NCI-H345 treated with DMSO at 0.1 percent for 48 hours (cell line): ENCODE measurements at regions not wholly inside any gene's neighbourhood (a gene's known extent, or its start where the extent isn't known, plus 50 kb on each side); places are given as distances from the start of the nearest gene placed in this dataset.
"Not testable (repeated sequence)": the region's sequence is repeated elsewhere in the genome, so short reads cannot be mapped to it uniquely, and the experiment has no call there.

Experiments used
- DNase-seq: peaks from one replicate; lab custom pipeline; 2025; ENCODE audit not compliant: unreplicated experiment; lab: John Stamatoyannopoulos, UW

DNA sequence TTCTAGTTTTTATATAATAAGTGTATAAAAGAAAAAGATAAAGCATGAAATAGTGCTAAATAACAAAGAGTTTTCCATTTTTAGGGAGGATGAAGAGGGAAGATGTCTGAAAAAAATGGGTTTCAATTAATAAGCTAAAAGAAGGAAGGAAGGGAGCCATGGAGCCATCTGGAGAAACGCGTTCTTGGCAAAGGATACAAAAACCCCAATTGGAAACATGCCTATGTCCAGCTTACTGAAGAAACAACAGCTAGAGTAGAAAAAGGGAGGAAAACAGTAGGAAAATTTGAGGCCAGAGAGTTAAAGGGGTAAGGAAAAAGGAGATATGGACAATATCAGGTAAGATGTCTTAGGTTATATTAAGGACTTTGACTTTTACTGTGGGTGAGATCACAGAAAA is 416.2 kb upstream of the GHITM start:
- DNase-seq: no peak

DNA sequence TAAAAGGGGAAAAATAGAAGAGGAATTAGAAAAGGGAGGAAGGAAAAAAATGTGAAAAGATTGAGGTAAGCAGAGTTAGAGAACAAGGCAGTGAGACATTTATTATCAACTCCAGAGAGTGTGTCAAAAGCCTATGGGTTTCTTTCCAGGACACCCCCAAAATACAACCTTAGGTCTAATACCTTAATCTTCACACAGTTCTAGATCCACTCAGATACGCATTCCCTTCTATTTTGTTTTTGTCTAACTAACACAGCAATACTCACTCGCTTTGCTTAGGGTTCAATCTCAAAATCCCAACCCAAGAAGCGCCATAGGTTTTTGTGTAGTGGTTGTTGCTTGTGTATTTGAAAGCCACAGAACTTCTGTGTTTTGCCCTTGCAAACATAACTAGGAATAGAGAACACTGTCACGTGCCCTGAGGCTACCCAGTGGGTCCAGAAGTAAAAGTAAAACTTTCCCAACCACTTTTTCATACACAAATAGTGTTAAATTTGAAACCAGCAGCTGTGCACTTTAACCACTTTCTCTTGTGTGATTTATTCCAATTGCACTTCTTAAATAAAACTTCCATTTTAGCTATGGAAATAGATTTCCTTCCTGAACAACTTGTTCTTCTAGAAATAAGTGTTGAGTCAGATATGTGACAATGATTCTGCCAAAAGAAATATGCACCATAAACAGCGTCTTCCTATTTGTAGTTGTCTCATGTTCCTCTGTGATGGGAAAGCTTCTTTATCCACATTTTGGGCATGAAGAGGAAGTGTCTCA is 414.7 kb upstream of the GHITM start:
- no peak for DNase-seq

DNA sequence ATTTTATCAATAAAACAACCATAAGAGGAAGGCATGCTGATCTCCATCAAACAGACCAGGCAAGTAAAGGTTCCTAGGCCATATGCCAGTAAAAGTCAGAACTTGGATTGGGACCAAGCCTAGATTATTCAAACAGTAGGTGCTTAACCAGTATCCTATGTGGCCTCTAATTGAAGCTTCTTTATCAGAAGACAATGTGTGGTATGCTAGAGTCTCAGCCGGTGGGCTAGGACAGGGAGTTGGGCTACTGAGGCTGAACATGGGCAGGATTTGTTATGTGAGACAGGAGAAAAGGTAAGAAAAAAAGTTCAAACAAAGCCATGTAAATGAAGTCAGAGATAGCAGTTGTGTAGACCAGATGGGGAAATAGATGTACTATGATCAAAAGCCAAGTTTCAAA is 413.7 kb upstream of the GHITM start:
- DNase-seq: no peak

DNA sequence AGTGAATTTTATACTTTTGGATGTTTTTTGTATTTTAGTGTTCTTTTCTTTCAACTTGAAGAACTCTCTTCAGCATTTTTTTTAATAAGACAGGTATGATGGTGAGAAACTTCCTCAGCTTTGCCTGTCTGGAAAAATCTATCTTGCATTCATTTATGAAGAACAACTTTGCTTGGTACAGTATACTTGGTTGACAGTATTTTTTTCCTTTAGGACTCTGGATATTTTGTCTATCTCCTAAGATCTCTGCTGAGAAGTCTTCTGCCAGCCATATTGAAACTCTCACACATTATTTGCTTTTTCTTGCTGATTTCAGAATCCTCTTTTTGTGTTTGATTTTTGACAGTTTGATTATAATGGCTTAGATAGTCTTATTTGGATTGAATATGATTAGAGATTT is 405.0 kb upstream of the GHITM start:
- DNase-seq: no peak

DNA sequence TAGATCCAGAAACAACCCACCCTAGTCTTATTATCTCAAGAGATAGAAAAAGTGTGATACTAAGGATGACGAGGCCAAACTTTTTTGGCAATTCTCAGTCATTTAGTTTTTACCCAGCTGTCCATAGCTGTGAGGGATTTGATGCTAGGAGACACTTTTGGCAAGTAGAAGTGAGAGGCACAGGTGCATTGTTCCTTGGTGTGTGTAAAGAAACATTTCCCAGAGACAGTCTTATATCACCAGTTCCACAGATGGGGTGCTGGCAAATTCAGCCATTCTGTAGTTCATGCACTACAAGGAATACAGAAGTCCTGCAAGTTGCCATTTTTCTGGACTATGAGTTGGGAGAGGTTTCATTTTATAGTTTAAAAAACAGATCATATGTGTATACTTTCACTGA is 403.3 kb upstream of the GHITM start:
- no peak for DNase-seq

DNA sequence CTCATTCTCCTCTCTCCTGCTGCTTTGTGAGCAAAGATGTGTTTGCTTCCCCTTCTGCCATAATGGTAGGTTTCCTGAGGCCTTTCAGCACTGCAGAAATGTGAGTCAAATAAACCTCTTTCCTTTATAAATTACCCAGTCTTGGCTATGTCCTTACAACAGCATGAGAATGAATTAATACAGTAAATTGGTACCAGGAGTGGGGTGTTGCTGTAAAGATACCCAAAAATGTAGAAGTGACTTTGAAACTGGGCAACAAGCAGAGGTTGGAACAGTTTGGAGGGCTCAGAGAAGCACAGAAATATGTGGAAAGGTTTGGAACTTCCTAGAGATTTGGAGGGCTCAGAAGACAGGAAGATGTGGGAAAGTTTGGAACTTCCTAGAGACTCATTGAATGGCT is 388.7 kb upstream of the GHITM start:
- no peak for DNase-seq

DNA sequence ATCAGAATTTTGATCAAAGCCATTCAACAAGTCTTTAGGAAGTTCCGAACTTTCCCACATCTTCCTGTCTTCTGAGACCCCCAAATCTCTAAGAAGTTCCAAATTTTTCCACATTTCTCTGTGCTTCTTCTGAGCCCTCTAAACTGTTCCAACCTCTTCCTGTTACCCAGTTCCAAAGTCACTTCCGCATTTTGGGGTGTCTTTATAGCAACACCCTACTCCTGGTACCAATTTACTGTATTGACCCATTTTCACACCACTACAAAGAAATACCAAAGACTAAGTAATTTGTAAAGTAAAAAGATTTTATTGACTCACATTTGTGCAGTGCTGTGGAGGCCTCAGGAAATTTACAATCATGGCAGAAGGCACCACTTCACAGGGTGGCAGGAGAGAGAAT is 385.8 kb upstream of the GHITM start:
- no peak for DNase-seq

DNA sequence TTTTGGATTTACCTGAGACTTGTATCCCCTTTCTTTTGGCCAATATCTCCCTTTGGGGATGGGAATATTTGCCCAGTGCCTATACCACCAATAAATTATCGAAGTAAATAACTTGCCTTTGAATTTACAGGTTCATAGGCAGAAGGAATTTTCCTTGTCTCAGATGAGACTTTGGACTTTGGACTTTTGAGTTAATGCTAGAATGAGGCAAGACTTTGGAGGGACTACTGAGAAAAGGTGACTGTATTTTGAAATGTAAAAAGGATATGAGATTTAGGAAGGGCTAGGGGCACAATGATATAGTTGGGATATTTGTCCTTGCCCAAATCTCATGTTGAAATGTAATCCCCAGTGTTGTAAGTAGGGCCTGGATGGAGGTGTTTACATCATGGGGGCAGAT is 384.5 kb upstream of the GHITM start:
- no peak for DNase-seq

DNA sequence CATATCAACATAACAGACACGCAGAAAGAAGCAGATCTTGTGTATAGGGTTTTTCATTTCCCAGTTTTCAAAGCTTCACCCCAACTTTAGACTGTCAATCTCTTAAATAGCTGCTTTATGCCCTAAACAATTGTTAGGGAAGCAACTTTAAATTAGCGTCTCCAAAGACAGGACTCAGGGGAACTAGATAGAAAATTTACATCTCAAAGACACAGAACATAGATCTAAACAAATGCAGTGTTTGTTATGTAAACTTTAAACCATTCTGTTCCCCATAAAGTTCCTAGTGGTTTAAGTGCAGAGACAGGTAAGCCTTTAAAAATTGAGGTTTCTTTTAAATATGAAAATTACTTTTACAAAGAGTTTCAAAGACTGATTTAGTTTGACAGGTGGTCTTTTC is 379.2 kb upstream of the GHITM start:
- no peak for DNase-seq

DNA sequence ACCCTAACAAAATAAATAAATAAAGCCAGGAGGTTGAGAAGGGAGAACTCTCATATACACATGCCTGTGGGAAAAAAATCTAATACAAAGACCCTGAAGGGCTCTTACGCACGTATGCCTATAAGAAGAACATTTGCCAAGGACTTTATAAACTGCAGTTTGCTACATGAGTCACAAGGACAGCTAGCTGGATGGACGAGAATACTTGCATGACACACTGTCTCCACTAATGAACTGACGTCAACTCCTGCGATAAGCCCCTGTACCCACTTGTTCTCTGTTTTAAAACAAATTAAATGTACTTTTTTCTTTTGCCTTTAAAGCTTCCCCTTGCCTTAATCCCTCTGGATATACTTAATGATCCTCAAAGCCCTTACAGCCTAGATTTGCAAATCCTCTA is 374.6 kb upstream of the GHITM start:
- DNase-seq: no peak

DNA sequence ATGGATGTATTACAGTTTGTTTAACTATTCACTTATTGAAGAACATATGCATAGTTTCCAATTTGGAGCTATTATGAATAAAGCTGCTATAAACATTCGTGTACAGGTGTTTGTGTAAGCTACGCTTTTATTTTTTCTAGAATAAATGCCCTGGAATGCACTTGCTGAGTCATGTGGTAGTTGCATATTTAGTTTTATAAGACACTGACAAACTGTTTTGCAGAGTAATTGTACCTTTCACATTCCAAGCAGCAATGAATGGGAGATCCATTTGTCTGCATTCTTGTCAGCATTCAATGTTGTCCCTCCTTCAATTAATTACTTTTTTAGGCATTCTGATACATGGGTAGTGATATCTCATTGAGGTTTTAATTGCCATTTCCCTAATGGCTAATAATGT is 373.6 kb upstream of the GHITM start:
- no peak for DNase-seq

DNA sequence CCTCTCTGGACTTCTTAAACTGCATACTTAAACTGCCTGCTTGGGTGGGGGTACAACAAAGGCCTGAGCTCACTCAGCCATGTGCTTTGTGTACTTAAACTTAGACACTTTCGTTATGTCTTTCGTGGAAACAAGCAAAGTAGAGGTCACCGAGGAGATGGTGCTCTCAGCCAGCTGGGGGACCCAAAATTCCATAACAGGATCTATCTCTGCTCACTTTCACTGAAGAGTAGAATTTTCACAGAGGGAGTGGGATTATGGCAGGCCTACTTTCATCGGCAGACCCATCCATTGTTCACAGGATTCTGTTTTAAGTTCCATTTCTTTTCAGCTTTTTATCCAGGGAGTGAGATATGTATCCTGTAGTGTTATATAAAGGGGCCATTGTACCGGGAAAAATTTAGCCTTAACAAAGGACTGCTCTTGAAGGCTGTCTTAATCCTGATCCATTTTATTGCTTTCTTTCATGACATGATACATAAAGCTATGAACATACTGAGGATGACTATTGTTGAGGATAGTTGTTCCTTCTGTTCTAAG is 370.0 kb upstream of the GHITM start:
- no peak for DNase-seq

DNA sequence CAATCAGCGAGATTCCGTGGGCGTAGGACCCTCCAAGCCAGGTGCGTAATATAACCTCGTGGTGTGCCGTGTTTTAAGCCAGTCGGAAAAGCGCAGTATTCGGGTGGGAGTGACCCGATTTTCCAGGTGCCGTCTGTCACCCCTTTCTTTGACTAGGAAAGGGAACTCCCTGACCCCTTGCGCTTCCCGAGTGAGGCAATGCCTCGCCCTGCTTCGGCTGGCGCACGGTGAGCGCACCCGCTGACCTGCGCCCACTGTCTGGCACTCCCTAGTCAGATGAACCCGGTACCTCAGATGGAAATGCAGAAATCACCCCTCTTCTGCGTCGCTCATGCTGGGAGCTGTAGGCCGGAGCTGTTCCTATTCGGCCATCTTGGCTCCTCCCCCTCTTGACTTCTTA is 352.6 kb upstream of the GHITM start:
- not testable (repeated sequence) for DNase-seq

DNA sequence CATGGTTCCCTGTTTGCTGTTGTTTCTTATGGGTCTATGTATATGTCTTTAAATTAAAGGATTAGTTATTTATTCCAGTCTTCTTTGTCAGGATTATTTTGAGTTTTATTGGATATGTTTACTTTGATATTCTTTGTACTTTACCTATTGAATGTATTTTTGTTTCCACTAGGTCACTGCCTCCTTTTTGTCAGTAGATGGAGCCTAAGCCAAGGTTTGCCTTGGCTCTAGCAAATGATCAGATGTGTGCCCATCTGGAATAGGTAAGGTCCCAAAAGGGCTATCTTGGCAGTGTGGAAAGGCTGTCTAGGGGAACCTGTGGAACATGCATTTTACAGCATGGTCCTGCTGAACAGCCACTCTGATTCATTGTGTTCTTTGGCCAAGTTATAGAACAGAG is 337.3 kb upstream of the GHITM start:
- DNase-seq: no peak

DNA sequence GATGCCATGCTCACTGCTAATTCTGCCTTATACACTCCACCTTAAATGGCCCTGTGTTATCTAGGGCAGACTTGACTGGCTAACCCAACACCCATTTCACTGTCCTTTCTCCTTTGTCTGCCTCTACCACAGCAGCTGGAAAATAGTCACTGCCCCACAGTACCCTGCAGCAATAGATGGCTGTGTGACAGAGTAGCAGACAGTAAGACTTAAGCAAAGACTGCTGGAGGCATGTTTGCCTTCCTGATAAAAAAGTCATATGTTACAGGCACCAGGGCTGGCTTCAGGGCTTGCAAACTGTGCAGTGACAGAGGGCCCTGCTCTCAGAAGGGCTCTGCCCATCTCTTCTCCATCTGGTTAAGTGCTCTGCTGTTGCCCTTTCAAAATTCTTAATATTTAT is 332.6 kb upstream of the GHITM start:
- DNase-seq: no peak

DNA sequence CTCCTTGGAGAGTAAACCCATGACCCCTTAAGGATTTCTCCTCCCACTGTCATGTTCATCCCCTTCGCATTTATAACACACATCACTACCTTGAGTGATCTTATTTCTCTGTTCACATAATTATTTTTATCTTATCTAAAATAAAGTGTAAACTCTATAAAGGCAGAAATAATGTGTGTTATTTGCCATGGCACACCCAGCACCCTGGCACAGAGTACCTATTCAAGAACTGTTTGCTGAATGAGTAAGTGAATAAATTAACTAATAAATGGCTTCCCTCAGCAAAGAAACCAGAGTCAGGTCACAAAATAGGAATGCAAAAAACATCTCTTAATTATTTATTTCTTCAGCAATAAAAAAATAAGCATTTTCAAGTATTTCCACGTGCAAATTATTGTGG is 330.3 kb upstream of the GHITM start:
- DNase-seq: no peak

DNA sequence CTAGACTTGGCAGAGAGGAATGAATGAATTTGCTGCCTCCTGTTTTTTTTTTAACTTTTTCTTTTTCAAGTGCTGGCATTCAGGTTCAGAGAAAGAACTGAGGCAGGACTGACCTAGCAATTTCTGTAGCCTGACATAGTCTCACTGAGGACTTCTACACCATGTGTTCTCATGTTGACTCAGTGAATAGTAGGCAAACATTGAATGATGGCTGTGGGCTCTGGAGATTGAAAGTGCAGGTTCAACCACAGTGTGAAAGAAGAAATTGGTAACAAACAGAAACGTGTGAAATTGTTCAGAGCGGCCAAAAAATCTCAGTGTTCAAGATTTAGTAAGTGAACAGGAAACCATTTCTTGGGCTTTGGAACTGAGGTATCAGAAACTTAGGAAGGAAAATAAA is 322.4 kb upstream of the GHITM start:
- no peak for DNase-seq

DNA sequence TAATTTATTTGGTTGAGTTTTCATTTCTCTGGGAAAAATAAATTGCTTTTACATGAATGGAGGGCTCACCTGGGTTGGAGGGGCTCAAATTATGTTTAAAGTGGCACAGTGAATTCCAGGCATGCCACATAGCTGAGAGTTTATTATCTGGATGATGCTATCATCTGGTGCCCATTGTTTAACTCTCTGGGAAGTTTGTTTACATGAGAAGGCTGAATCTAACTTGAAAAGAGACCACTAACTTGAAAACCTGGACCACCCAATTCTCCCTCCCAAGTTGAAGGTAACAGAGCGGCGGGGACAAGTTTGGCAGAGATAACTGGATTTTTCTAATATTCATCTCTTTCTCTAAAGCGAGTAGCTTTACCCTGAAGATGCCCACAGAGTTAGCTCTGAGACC is 321.5 kb upstream of the GHITM start:
- no peak for DNase-seq

DNA sequence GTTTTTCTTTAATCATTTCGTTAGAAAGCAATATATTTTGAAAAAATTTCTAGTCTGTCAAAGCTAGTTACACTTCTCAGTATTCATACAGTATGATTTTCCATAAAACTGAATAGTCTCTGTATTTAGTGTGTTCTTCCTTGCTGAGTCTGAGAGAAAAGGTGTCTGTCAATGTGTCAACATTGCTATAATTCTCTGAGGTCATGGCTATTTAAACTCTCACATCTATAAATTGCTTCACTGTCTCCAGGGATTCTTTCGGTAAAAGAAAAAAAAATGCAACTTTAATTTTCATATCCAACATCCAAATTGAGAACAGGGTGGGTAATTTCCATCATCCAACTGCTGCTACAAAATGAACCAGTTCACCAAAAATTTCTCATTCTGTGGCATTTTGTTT is 319.7 kb upstream of the GHITM start:
- DNase-seq: no peak

DNA sequence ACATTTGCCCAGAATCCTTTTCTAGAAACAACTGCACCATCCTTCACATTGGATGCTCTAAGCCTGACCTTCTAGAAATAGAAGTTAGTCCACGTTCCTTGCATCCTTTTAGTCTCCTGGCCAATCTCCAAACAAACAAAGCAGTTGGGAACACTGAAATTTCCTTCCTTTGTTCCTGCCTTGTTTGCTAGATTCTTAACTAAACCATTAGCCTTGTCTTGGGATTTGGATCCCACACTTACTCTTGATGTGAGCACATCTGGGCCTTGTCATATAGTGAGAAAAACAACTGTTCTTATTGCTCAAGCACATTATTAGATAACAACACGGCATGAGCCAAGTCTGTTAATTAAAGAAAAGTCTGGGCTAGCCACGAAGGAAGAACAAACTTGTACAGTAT is 319.3 kb upstream of the GHITM start:
- no peak for DNase-seq

DNA sequence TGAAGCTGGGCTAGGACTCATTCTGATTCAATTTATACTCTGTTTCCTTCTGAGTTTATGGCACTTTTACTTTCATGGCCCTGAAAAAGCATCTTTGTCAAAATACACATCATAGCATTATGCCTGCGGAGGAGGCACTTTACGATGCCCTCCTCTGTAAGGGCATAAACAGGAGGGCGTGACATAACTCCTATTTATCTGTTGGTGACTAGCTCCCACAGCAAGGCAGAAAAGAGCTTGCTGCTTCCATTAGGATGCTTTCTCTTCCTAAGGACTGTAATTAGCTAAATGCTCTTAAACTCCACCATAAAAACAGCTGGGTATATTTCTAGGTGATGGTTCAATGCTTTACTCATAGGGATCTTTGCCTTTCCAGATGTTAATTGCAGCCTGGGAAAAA is 315.2 kb upstream of the GHITM start:
- no peak for DNase-seq

DNA sequence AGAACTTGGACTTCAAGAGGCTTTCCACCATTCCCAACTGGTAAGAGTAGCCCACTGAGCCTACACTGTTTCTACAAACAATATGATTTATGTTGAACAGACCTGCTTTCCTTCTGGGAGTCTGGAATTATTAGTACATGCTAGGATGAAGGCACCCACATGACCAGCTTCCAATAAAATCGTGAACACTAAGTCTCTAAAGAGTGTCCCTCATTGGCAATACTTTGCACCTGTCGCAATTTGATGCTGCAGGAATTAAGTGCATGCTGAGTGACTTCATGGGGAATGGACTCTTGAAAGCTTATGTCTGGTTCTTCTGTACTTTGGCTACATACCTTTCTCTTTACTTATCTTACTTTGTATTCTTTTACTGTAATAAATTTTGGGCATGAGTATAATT is 305.2 kb upstream of the GHITM start:
- DNase-seq: no peak
